ENCODE measurements at regions not wholly inside any gene's neighbourhood (a gene's known extent, or its start where the extent isn't known, plus 50 kb on each side); places are given as distances from the start of the nearest gene placed in this dataset.

DNA sequence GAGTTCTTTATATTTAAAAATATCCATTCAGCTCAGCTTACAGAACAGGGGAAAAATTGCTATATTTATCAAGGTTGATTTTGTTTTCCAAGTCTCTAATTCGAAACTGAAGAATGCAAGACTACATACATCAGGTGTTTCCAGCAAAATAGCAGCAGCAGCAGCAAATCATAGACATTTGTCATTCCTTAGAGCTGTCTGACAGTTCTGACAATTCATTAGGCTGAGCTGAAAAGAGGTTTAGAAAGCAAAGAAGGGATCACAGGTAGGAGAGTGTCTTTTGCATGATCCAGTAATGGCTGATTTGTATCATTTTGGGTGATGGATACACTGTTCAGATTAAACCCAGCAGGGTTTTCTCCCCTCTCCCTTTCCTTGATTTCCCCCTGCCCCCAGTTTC is 545.7 kb downstream of the MCTP2 start:
- TF ChIP-seq, protein P1, sequence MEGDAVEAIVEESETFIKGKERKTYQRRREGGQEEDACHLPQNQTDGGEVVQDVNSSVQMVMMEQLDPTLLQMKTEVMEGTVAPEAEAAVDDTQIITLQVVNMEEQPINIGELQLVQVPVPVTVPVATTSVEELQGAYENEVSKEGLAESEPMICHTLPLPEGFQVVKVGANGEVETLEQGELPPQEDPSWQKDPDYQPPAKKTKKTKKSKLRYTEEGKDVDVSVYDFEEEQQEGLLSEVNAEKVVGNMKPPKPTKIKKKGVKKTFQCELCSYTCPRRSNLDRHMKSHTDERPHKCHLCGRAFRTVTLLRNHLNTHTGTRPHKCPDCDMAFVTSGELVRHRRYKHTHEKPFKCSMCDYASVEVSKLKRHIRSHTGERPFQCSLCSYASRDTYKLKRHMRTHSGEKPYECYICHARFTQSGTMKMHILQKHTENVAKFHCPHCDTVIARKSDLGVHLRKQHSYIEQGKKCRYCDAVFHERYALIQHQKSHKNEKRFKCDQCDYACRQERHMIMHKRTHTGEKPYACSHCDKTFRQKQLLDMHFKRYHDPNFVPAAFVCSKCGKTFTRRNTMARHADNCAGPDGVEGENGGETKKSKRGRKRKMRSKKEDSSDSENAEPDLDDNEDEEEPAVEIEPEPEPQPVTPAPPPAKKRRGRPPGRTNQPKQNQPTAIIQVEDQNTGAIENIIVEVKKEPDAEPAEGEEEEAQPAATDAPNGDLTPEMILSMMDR (IDR thresholded peaks at IDR 0.05): no peak
- no peak for TF ChIP-seq POLR2A (IDR thresholded peaks at IDR 0.05)
- TF ChIP-seq POLR2AphosphoS5 (IDR thresholded peaks at IDR 0.05): no peak
